GM12878 (cell line): ENCODE measurements at regions not wholly inside any gene's neighbourhood (a gene's known extent, or its start where the extent isn't known, plus 50 kb on each side); places are given as distances from the start of the nearest gene placed in this dataset.

Source experiments
- CBX5 ChIP-seq: sonication (generic); IDR thresholded peaks from 2 replicates; pipeline ENCODE4 v1.6.1; 2016; ENCODE audit warnings: low read depth, moderate library complexity, mild to moderate bottlenecking, inconsistent platforms
- ESRRA ChIP-seq: IDR thresholded peaks from 2 replicates; pipeline ENCODE4 v1.6.1; 2012; ENCODE audit warnings: mild to moderate bottlenecking, low read length, improper control_type of control experiment
- POLR2AphosphoS2 ChIP-seq: IDR thresholded peaks from 2 replicates; pipeline ENCODE4 v1.6.1; 2011; ENCODE audit warnings: low read depth, mild to moderate bottlenecking, low read length, improper control_type of control experiment, moderate library complexity
- SIN3A ChIP-seq: IDR thresholded peaks from 2 replicates; pipeline ENCODE4 v1.6.1; 2012; ENCODE audit warnings: low read depth, low read length, improper control_type of control experiment
- TF ChIP-seq, protein P1 (sequence below): IDR thresholded peaks from 2 replicates; pipeline ENCODE4 v1.6.1; 2011; ENCODE audit warnings: borderline replicate concordance, low read depth, mild to moderate bottlenecking, moderate library complexity, mixed read lengths, low read length; ENCODE audit not compliant: insufficient read depth; ENCODE audit errors: extremely low read length
- TF ChIP-seq, protein P2 (sequence below): fragments of 450-650 bp; IDR thresholded peaks from 2 replicates; pipeline ENCODE4 v1.6.1; 2017; ENCODE audit warnings: mild to moderate bottlenecking, moderate library complexity

DNA sequence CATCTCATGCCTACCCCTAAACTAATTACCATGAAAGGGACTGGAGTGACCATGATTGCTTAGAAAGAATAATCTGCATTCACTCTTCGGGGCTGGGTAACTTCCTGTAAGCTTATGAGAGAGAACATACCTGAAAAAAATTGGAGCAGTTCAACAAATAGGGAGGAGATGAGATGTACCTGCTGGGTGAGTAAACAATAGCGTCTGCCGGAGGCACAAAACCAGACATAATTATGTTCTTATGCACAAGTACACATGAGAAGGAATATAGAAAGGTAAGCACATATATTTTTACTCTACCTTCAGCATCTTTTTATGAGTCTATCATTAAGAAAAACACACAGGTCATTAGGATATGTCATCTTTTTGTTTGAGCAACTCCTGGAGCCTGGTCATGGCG, 224.6 kb upstream of the FERD3L start:
- TF ChIP-seq, protein P1, sequence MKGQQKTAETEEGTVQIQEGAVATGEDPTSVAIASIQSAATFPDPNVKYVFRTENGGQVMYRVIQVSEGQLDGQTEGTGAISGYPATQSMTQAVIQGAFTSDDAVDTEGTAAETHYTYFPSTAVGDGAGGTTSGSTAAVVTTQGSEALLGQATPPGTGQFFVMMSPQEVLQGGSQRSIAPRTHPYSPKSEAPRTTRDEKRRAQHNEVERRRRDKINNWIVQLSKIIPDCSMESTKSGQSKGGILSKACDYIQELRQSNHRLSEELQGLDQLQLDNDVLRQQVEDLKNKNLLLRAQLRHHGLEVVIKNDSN: no peak
- TF ChIP-seq POLR2AphosphoS2 (no peak), ESRRA (no peak), CBX5 (no peak), SIN3A (no peak)
- TF ChIP-seq, protein P2, sequence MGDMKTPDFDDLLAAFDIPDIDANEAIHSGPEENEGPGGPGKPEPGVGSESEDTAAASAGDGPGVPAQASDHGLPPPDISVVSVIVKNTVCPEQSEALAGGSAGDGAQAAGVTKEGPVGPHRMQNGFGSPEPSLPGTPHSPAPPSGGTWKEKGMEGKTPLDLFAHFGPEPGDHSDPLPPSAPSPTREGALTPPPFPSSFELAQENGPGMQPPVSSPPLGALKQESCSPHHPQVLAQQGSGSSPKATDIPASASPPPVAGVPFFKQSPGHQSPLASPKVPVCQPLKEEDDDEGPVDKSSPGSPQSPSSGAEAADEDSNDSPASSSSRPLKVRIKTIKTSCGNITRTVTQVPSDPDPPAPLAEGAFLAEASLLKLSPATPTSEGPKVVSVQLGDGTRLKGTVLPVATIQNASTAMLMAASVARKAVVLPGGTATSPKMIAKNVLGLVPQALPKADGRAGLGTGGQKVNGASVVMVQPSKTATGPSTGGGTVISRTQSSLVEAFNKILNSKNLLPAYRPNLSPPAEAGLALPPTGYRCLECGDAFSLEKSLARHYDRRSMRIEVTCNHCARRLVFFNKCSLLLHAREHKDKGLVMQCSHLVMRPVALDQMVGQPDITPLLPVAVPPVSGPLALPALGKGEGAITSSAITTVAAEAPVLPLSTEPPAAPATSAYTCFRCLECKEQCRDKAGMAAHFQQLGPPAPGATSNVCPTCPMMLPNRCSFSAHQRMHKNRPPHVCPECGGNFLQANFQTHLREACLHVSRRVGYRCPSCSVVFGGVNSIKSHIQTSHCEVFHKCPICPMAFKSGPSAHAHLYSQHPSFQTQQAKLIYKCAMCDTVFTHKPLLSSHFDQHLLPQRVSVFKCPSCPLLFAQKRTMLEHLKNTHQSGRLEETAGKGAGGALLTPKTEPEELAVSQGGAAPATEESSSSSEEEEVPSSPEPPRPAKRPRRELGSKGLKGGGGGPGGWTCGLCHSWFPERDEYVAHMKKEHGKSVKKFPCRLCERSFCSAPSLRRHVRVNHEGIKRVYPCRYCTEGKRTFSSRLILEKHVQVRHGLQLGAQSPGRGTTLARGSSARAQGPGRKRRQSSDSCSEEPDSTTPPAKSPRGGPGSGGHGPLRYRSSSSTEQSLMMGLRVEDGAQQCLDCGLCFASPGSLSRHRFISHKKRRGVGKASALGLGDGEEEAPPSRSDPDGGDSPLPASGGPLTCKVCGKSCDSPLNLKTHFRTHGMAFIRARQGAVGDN: no peak
